Progenitor cell of endocrine pancreas (in vitro differentiated cells): ENCODE measurements at regions not wholly inside any gene's neighbourhood (a gene's known extent, or its start where the extent isn't known, plus 50 kb on each side); places are given as distances from the start of the nearest gene placed in this dataset.

ENCODE experiments used
- DNase-seq: peaks from one replicate; pipeline ENCODE4 v3.0.0; 2021; ENCODE audit warnings: low spot score; ENCODE audit not compliant: unreplicated experiment
- H3K27ac Mint-ChIP-seq: 2 replicates; pipeline ENCODE4 v1.8.0; 2021; ENCODE audit warnings: mild to moderate bottlenecking, moderate library complexity, mixed read lengths
- H3K27me3 Mint-ChIP-seq: 2 replicates; pipeline ENCODE4 v1.8.0; 2021; ENCODE audit warnings: mixed read lengths
- H3K36me3 Mint-ChIP-seq: 2 replicates; pipeline ENCODE4 v1.8.0; 2022; ENCODE audit warnings: mixed read lengths; ENCODE audit not compliant: insufficient read depth
- H3K4me1 Mint-ChIP-seq: 2 replicates; pipeline ENCODE4 v1.8.0; 2021; ENCODE audit warnings: low read depth, mixed read lengths
- H3K4me3 Mint-ChIP-seq: 2 replicates; pipeline ENCODE4 v1.8.0; 2021; ENCODE audit warnings: low read depth, mild to moderate bottlenecking, moderate library complexity, mixed read lengths
- H3K9me3 Mint-ChIP-seq: 2 replicates; pipeline ENCODE4 v1.8.0; 2021; ENCODE audit warnings: low read depth, mixed read lengths
- CTCF ChIP-seq: fragments of 200-600 bp; sonication (generic); IDR thresholded peaks from one replicate; pipeline ENCODE4 v1.5.0; 2021; ENCODE audit warnings: antibody characterized with exemption, mild to moderate bottlenecking; ENCODE audit not compliant: unreplicated experiment

DNA sequence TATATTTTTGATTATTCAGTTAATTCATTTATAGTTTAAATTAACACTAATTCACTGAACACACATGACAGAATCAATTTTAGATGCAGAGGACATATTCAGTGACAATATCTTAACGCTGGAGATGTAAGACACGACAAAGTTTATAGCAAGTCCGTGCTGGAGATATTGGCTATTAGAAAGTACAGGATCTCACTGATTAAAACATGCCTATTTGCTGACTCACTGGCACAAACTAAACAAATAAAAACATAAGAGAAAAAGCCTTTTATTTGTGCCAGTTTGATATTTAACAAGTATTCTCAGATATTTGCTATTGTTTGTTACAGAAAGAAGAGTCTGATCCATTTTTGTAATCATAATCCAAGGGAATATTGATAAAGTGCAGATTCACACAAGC lies 1122.9 kb upstream of the B3GALT2 start:
- Mint-ChIP-seq H3K36me3 (no peaks in the 10 kb centered on the region), H3K27me3 (no peaks in the 10 kb centered on the region), H3K4me1 (no peaks in the 10 kb centered on the region), H3K4me3 (no peak overlapping the region), H3K9me3 (no peaks in the 10 kb centered on the region), H3K27ac (no peak overlapping the region)
- no peak for TF ChIP-seq CTCF
- no peak for DNase-seq

DNA sequence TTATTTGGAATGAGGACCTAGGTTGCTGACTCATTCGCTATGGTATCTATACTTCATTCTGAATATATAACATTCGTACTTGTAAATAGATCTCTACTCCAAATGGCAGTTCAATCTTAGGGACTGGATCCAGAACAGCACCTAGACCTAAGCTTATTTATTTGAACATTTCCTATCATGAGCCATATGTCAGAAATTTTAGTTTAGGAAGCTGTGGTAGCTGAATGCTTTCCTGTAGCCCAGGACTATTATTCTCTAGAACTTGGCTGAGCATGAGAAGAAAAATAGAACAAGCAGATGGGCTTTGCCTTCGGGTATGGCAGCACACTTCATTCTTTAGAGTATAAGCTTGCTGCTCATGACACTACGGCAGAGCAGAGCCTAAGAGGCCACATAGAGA lies 1114.4 kb upstream of the B3GALT2 start:
- no peak overlapping the region for H3K4me3 Mint-ChIP-seq
- no peak for TF ChIP-seq CTCF
- H3K27ac Mint-ChIP-seq = no peak overlapping the region
- no peaks in the 10 kb centered on the region for H3K4me1 Mint-ChIP-seq
- no peak for DNase-seq
- H3K27me3 Mint-ChIP-seq = no peaks in the 10 kb centered on the region
- no peaks in the 10 kb centered on the region for H3K9me3 Mint-ChIP-seq
- H3K36me3 Mint-ChIP-seq = no peaks in the 10 kb centered on the region

DNA sequence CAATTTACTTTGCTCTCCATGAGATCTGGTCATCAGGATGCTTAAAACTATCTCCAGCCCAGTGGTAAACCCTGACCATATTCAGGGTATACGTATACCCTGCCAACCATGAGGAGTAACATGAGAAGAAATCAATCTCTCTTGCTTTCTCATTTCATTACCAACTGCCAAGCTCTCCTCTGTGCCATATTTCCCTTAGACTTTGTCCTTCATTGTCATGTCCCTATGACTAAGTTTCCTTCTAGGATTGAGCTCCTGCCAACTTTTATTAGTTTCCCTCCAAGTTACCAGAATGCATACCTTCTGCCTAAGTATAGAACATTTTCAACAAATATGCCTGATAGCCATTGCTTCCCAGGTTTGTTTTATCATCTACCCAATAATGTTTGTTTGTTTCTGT lies 1113.9 kb upstream of the B3GALT2 start:
- Mint-ChIP-seq H3K4me1 (peaks cover 2% of the 10 kb centered on the region), H3K9me3 (no peaks in the 10 kb centered on the region), H3K27ac (no peak overlapping the region), H3K27me3 (no peaks in the 10 kb centered on the region), H3K36me3 (no peaks in the 10 kb centered on the region), H3K4me3 (no peak overlapping the region)
- no peak for DNase-seq
- TF ChIP-seq CTCF = no peak

DNA sequence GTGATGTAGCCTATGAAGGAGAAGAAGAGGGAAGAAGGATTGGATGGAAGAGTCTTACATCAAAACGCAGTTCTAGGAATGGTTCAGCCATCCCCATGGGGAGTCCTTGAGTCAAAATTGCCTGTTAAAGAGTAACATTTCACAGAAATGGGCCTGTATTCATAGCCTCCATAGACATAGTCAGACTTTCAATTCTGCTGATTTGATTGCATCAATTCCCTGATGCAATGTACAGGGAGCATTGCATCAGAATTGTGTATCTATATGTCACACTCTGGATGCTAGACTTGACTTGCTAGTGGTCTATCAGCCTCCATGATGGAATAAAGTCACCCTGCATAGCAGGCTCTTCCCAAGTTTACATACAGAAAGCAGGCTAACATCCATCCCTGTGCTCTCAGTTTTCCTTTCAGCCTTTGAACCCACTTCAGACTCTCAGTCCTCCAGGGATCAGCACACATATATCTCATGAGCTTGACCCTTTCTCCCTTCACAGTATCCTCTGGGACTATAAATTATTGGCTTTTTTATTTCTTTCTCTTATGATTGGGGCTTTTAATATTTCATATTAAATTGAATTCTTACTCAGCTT lies 1111.7 kb upstream of the B3GALT2 start:
- no peaks in the 10 kb centered on the region for H3K36me3 Mint-ChIP-seq
- no peak overlapping the region for H3K27ac Mint-ChIP-seq
- no peaks in the 10 kb centered on the region for H3K27me3 Mint-ChIP-seq

GRCh38 chr1:194297094-194297493 lies 1110.7 kb upstream of the B3GALT2 start:
- Mint-ChIP-seq H3K27ac (no peak overlapping the region), H3K27me3 (no peaks in the 10 kb centered on the region), H3K4me3 (no peak overlapping the region), H3K36me3 (no peaks in the 10 kb centered on the region), H3K9me3 (no peaks in the 10 kb centered on the region), H3K4me1 (peaks cover 2% of the 10 kb centered on the region)
- DNase-seq = no peak
- TF ChIP-seq CTCF = no peak

More for the DNA sequence above, 1111.7 kb upstream of the B3GALT2 start:
- Mint-ChIP-seq H3K9me3 (no peaks in the 10 kb centered on the region), H3K4me3 (no peak overlapping the region), H3K4me1 (peaks cover 2% of the 10 kb centered on the region)
- no peak for DNase-seq
- no peak for TF ChIP-seq CTCF
